ENCODE measurements at regions not wholly inside any gene's neighbourhood (a gene's known extent, or its start where the extent isn't known, plus 50 kb on each side); places are given as distances from the start of the nearest gene placed in this dataset.

- Histone ChIP-seq H3K4me3 (no peak overlapping the region), H3K27me3 (no peaks in the 10 kb centered on the region), H3K36me3 (no peaks in the 10 kb centered on the region), H3K27ac (no peak overlapping the region), H3K9me3 (no peaks in the 10 kb centered on the region), H3K4me1 (peaks cover 0 to 3% (median 0%) of the 10 kb centered on the region in 9 donors)
- DNase-seq (no peak), ATAC-seq (no peak)
- 87 to 89% methylated on average over 3 of the region's 3 CpGs for WGBS, 2 donors
- TF ChIP-seq CTCF (IDR thresholded peaks at IDR 0.05): no peak
- intact Hi-C loops (cut with DNase I): no loop called here
These were observed 157.6 kb downstream of the BLID start for GRCh38 chr11:121958323-121958970.

DNA sequence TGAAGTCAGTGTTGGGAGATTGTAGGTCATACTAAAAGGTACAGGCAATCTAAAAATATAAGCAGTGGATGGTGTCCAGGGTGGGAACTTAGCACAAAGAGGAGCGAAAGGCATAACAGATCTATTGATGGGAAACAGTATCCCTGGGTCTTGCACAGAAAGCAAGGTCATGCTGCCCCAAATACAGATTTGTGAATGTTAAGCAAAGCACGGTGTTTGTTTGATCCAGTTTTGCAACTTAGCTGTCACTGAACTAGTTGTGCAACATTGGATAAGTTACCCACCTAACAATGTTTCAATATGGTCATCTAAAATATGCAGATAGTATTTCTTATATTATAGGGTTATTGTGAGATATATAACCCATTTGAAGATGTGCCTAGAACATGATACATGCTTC is 162.9 kb downstream of the BLID start:
- no peak overlapping the region for H3K27ac ChIP-seq
- intact Hi-C loops (cut with DNase I): no loop called here
- no peak for TF ChIP-seq CTCF (IDR thresholded peaks at IDR 0.05)
- no peak for DNase-seq
- H3K27me3 ChIP-seq: peaks cover 0 to 5% (median 0%) of the 10 kb centered on the region in 7 donors
- 93 to 99% methylated on average over 2 of the region's 2 CpGs for WGBS, 2 donors
- H3K4me3 ChIP-seq: no peak overlapping the region
- H3K9me3 ChIP-seq: no peaks in the 10 kb centered on the region
- H3K4me1 ChIP-seq: no peaks in the 10 kb centered on the region
- no peak for ATAC-seq
- H3K36me3 ChIP-seq: no peaks in the 10 kb centered on the region

GRCh38 chr11:121950160-121950559 is 165.9 kb downstream of the BLID start:
- H3K27ac ChIP-seq: no peak overlapping the region
- H3K27me3 ChIP-seq: peaks cover 0 to 5% (median 0%) of the 10 kb centered on the region in 7 donors
- intact Hi-C loops (cut with DNase I): no loop called here
- H3K4me1 ChIP-seq: no peaks in the 10 kb centered on the region
- DNase-seq (no peak), ATAC-seq (no peak)
- peaks cover 0 to 6% (median 0%) of the 10 kb centered on the region in 11 donors for H3K9me3 ChIP-seq
- 93% methylated on average over 3 of the region's 3 CpGs for WGBS, 2 donors
- H3K4me3 ChIP-seq: no peak overlapping the region
- H3K36me3 ChIP-seq: no peaks in the 10 kb centered on the region
- no peak for TF ChIP-seq CTCF (IDR thresholded peaks at IDR 0.05)

GRCh38 chr11:121946514-121946913 is 169.5 kb downstream of the BLID start:
- no peak for DNase-seq
- H3K27ac ChIP-seq: no peak overlapping the region
- H3K4me3 ChIP-seq: no peak overlapping the region
- TF ChIP-seq CTCF (IDR thresholded peaks at IDR 0.05): no peak
- H3K27me3 ChIP-seq: no peaks in the 10 kb centered on the region
- no peak for ATAC-seq
- no peaks in the 10 kb centered on the region for H3K4me1 ChIP-seq
- intact Hi-C loops (cut with DNase I): no loop called here
- H3K9me3 ChIP-seq: peaks cover 0 to 10% (median 0%) of the 10 kb centered on the region in 11 donors
- WGBS, 2 donors: 80 to 93% methylated on average over 3 of the region's 3 CpGs
- H3K36me3 ChIP-seq: no peaks in the 10 kb centered on the region

Measured in heart right ventricle (tissue), 16 donors.